Esophagus muscularis mucosa (tissue), 3 donors: ENCODE measurements at regions not wholly inside any gene's neighbourhood (a gene's known extent, or its start where the extent isn't known, plus 50 kb on each side); places are given as distances from the start of the nearest gene placed in this dataset.

Experiments
- POLR2AphosphoS5 ChIP-seq, 2 donors: sonication (generic); formaldehyde crosslinking; IDR thresholded peaks; one replicate each; pipeline ENCODE4 v1.6.1; 2017; ENCODE audit warnings: antibody characterized with exemption in 2 of 2
- TF ChIP-seq, protein P1 (sequence below), 3 experiments: fragments of 200-600 bp in 2 of 3; fragments of 450-650 bp in 1 of 3; sonication (generic) in 2 of 3; IDR thresholded peaks; one replicate each; pipeline ENCODE4 v1.5.1; 2017 to 2019; ENCODE audit warnings: antibody characterized with exemption in 3 of 3, mild to moderate bottlenecking in 2 of 3, moderate library complexity in 1 of 3

DNA sequence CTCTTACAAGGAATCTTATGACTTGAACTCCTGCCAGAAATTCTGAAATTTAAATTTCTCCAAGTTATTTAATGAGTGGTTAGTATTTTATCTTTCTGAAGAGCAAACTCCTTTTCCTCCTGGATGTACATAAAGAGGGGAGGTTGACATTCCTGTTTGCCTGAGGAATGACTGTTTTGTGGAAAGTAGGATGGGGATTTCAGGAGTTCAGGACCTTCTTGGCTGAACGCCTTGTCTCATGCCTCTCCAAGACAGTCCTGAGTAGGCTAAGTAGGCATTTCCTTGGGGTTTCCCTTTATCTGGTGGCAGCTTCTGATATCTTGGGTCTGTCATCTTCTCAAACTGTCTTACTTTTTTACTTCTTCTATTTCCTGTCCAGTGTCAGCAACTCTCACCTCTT lies 356.6 kb downstream of the TDRD3 start:
- no peak for TF ChIP-seq POLR2AphosphoS5 (IDR thresholded peaks at IDR 0.05)
- TF ChIP-seq, protein P1, sequence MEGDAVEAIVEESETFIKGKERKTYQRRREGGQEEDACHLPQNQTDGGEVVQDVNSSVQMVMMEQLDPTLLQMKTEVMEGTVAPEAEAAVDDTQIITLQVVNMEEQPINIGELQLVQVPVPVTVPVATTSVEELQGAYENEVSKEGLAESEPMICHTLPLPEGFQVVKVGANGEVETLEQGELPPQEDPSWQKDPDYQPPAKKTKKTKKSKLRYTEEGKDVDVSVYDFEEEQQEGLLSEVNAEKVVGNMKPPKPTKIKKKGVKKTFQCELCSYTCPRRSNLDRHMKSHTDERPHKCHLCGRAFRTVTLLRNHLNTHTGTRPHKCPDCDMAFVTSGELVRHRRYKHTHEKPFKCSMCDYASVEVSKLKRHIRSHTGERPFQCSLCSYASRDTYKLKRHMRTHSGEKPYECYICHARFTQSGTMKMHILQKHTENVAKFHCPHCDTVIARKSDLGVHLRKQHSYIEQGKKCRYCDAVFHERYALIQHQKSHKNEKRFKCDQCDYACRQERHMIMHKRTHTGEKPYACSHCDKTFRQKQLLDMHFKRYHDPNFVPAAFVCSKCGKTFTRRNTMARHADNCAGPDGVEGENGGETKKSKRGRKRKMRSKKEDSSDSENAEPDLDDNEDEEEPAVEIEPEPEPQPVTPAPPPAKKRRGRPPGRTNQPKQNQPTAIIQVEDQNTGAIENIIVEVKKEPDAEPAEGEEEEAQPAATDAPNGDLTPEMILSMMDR (IDR thresholded peaks at IDR 0.05), result no peak
